Karpas-422 (cell line): ENCODE measurements at regions not wholly inside any gene's neighbourhood (a gene's known extent, or its start where the extent isn't known, plus 50 kb on each side); places are given as distances from the start of the nearest gene placed in this dataset.

Source experiments
- DNase-seq: peaks from one replicate; pipeline ENCODE4 v3.0.0-alpha.2; 2015
- H2AFZ ChIP-seq: fragments of 200-600 bp; sonication (generic); 2 replicates; pipeline ENCODE4 v1.6.1; 2014; ENCODE audit warnings: antibody characterized with exemption, low read length, mixed read lengths
- H3K27ac ChIP-seq: fragments of 200-600 bp; sonication (generic); 2 replicates; pipeline ENCODE4 v1.5.1; 2014; ENCODE audit warnings: mild to moderate bottlenecking, low read length, moderate library complexity
- H3K27me3 ChIP-seq: fragments of 200-600 bp; sonication (generic); 2 replicates; pipeline ENCODE4 v1.6.1; 2014; ENCODE audit warnings: low read length, mixed read lengths
- H3K36me3 ChIP-seq: fragments of 200-600 bp; sonication (generic); 2 replicates; pipeline ENCODE4 v1.6.1; 2014; ENCODE audit warnings: low read length, mixed read lengths; ENCODE audit not compliant: insufficient read depth
- H3K4me1 ChIP-seq: fragments of 200-600 bp; sonication (generic); 2 replicates; pipeline ENCODE4 v1.6.1; 2014; ENCODE audit warnings: mild to moderate bottlenecking, low read length, mixed read lengths
- H3K4me2 ChIP-seq: fragments of 200-600 bp; sonication (generic); 2 replicates; pipeline ENCODE4 v1.6.1; 2014; ENCODE audit warnings: low read length, low read depth, mild to moderate bottlenecking; ENCODE audit not compliant: poor library complexity, severe bottlenecking
- H3K4me3 ChIP-seq: fragments of 200-600 bp; sonication (generic); 2 replicates; pipeline ENCODE4 v1.5.1; 2014; ENCODE audit warnings: mild to moderate bottlenecking, antibody characterized with exemption, low read length, mixed read lengths
- H3K79me2 ChIP-seq: fragments of 200-600 bp; sonication (generic); 2 replicates; pipeline ENCODE4 v1.6.1; 2014; ENCODE audit warnings: mild to moderate bottlenecking, low read length, mixed read lengths
- H3K9ac ChIP-seq: fragments of 200-600 bp; sonication (generic); 2 replicates; pipeline ENCODE4 v1.6.0; 2014; ENCODE audit warnings: low read length
- H3K9me2 ChIP-seq: fragments of 200-600 bp; sonication (generic), shearing (Covaris generic); replicated peaks from 2 replicates; pipeline ENCODE4 v1.6.0; 2014; ENCODE audit warnings: mild to moderate bottlenecking, low read length, moderate library complexity; ENCODE audit not compliant: insufficient read depth
- H3K9me3 ChIP-seq: fragments of 300-700, 200-600 bp; sonication (generic); 2 replicates; pipeline ENCODE4 v1.6.1; 2014; ENCODE audit warnings: low read length, mixed read lengths
- H4K20me1 ChIP-seq: fragments of 200-600 bp; sonication (generic); 2 replicates; pipeline ENCODE4 v1.6.1; 2014; ENCODE audit warnings: mild to moderate bottlenecking, antibody characterized with exemption, low read length, low read depth; ENCODE audit not compliant: insufficient read depth

DNA sequence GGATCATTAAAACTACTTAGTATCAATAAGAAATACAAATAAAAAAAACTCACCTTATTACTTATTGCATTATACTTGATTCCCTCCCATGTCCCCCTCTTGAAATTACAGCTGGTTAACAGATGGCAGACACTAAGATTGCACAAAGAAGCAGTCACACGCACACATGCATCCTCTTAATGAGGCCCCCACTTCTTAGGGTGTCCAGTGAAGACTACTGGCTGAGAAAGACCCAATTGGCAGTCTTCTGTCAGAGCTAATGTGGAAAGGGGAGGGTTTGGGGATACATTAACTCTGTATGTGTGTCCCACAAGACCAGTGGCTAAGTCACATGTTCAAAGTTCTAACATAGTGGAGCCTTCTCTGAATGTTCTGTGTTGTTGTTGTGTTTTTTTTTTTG, 210.7 kb downstream of the MTX2 start:
- Histone ChIP-seq H3K4me1 (peaks cover 18% of the 10 kb centered on the region), H3K79me2 (no peaks in the 10 kb centered on the region), H3K4me2 (no peak overlapping the region), H3K9ac (no peak overlapping the region), H3K27ac (no peak overlapping the region), H3K9me2 (no peaks in the 10 kb centered on the region), H3K36me3 (no peaks in the 10 kb centered on the region), H2AFZ (no peak overlapping the region), H4K20me1 (no peaks in the 10 kb centered on the region), H3K27me3 (no peaks in the 10 kb centered on the region), H3K9me3 (no peaks in the 10 kb centered on the region), H3K4me3 (no peak overlapping the region)
- DNase-seq, result no peak

DNA sequence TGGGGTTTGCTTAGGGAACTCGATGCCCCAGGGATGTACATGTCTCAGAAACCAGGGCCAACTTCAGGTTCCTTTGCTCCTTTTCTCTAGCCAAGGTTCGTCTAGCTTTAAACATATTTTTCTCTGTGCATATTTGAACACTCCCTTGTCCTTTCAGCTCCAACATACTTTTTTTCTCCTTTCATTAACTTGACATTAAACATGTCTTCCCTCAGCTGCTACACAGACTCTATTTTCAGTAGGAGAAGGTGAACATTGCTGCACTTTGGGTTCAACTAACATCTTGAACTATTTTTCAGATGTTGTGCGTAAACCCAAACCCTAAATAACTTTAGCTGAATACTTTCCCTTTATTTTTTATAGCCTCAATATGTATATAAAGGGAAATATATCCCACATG, 212.9 kb downstream of the MTX2 start:
- no peaks in the 10 kb centered on the region for H3K9me2 ChIP-seq
- H3K27ac ChIP-seq, result no peak overlapping the region
- H3K9ac ChIP-seq, result no peak overlapping the region
- H3K4me3 ChIP-seq, result no peak overlapping the region
- no peak overlapping the region for H3K4me2 ChIP-seq
- no peaks in the 10 kb centered on the region for H3K79me2 ChIP-seq
- H2AFZ ChIP-seq, result no peak overlapping the region
- no peaks in the 10 kb centered on the region for H3K9me3 ChIP-seq
- H3K27me3 ChIP-seq, result no peaks in the 10 kb centered on the region
- no peaks in the 10 kb centered on the region for H3K36me3 ChIP-seq
- peaks cover 26% of the 10 kb centered on the region for H3K4me1 ChIP-seq
- H4K20me1 ChIP-seq, result no peaks in the 10 kb centered on the region
- DNase-seq, result no peak

DNA sequence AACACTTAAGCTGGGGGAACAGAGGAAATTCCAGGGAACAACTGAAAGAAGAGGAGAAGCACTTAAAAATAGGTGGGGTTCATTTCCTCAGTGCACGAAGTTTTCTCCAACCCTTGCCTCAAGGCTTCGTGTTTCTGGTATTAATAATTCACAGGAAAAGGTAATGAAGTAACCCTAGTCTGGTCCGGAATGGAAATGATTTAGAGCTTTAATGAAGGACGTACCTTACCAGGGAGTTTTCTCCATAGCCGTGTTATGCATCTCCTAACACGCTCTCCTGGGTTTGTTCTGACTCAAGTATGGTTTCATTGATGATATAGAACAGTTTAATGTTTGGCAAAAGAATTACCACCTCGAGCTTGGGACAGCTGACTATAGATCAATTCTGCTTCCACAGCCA, 214.2 kb downstream of the MTX2 start:
- Histone ChIP-seq H2AFZ (0 out of 2 replicates have a peak overlapping the region, but pooled peaks have one; percentile 59), H3K9ac (no peak overlapping the region)
- no peak for DNase-seq

GRCh38 chr2:176483901-176484568, 214.8 kb downstream of the MTX2 start:
- no peak overlapping the region for H3K4me2 ChIP-seq
- peak overlapping the region; percentile 59; the same call in 1 of the 2 replicates for H2AFZ ChIP-seq
- no peaks in the 10 kb centered on the region for H3K9me2 ChIP-seq
- H3K27me3 ChIP-seq, result no peaks in the 10 kb centered on the region
- H4K20me1 ChIP-seq, result no peaks in the 10 kb centered on the region
- no peak overlapping the region for H3K9ac ChIP-seq
- H3K27ac ChIP-seq, result no peak overlapping the region
- H3K4me3 ChIP-seq, result no peak overlapping the region
- DNase-seq, result no peak
- no peaks in the 10 kb centered on the region for H3K79me2 ChIP-seq
- H3K9me3 ChIP-seq, result no peaks in the 10 kb centered on the region
- H3K36me3 ChIP-seq, result no peaks in the 10 kb centered on the region
- peaks cover 33% of the 10 kb centered on the region for H3K4me1 ChIP-seq

More for the DNA sequence above, 214.2 kb downstream of the MTX2 start:
- H3K9me3 ChIP-seq, result no peaks in the 10 kb centered on the region
- no peak overlapping the region for H3K27ac ChIP-seq
- H3K4me2 ChIP-seq, result no peak overlapping the region
- no peaks in the 10 kb centered on the region for H4K20me1 ChIP-seq
- no peak overlapping the region for H3K4me3 ChIP-seq
- no peaks in the 10 kb centered on the region for H3K9me2 ChIP-seq
- H3K79me2 ChIP-seq, result no peaks in the 10 kb centered on the region
- H3K36me3 ChIP-seq, result no peaks in the 10 kb centered on the region
- H3K4me1 ChIP-seq, result peaks cover 28% of the 10 kb centered on the region
- no peaks in the 10 kb centered on the region for H3K27me3 ChIP-seq

DNA sequence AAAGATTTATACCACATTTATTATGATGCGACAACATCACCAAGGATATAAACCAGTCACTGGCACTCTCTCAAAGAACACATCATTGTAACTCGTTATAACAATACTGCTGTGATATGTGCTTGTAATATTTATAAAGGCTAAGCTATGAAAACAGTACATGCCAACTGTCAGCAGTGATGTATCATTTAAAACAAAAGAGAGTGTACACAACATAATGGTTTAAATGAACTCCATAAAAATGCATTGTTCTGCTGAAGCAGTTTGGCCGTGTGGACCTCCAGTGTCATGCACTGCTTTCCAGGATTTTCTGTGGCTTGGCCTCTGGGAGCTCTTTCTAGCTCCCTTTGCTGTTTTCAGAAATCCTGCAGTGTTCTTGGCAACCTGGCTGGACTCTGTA, 215.6 kb downstream of the MTX2 start:
- Histone ChIP-seq H3K27me3 (no peaks in the 10 kb centered on the region), H3K36me3 (no peaks in the 10 kb centered on the region), H3K4me1 (peaks cover 35% of the 10 kb centered on the region)

DNA sequence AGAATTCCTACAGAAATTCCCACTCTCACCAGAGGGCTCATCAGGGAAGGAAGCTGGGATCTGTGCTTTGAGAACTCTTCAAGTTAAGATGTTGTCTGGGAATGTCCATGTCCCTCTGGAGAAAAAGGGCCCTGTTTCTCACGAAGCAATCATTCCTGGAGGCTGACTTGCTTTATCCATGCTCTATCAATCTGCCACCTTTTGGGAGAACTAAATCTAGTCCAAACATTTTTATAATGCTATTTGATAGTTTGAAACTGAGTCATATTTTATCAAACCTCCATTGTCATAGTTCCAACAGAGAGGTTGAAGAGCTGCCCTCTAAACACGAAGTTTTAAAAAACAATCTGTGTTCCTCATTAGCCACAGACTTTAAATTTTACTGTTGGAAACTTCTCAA, 219.2 kb downstream of the MTX2 start:
- Histone ChIP-seq H3K79me2 (no peaks in the 10 kb centered on the region), H2AFZ (0 out of 2 replicates have a peak overlapping the region, but pooled peaks have one; percentile 58), H3K9ac (no peak overlapping the region), H3K27me3 (no peaks in the 10 kb centered on the region), H3K4me2 (no peak overlapping the region), H3K27ac (peak overlapping the region; percentile 98; the same call in 1 of the 2 replicates), H3K36me3 (no peaks in the 10 kb centered on the region), H3K4me3 (no peak overlapping the region), H3K9me2 (no peaks in the 10 kb centered on the region), H4K20me1 (no peaks in the 10 kb centered on the region), H3K9me3 (no peaks in the 10 kb centered on the region), H3K4me1 (peaks cover 67% of the 10 kb centered on the region)
- no peak for DNase-seq

More for the DNA sequence above, 215.6 kb downstream of the MTX2 start:
- H2AFZ ChIP-seq, result no peak overlapping the region
- no peaks in the 10 kb centered on the region for H3K9me3 ChIP-seq
- H3K4me3 ChIP-seq, result no peak overlapping the region
- no peaks in the 10 kb centered on the region for H3K9me2 ChIP-seq
- no peaks in the 10 kb centered on the region for H3K79me2 ChIP-seq
- H3K27ac ChIP-seq, result no peak overlapping the region
- no peak for DNase-seq
- H4K20me1 ChIP-seq, result no peaks in the 10 kb centered on the region
- H3K9ac ChIP-seq, result no peak overlapping the region
- no peak overlapping the region for H3K4me2 ChIP-seq

DNA sequence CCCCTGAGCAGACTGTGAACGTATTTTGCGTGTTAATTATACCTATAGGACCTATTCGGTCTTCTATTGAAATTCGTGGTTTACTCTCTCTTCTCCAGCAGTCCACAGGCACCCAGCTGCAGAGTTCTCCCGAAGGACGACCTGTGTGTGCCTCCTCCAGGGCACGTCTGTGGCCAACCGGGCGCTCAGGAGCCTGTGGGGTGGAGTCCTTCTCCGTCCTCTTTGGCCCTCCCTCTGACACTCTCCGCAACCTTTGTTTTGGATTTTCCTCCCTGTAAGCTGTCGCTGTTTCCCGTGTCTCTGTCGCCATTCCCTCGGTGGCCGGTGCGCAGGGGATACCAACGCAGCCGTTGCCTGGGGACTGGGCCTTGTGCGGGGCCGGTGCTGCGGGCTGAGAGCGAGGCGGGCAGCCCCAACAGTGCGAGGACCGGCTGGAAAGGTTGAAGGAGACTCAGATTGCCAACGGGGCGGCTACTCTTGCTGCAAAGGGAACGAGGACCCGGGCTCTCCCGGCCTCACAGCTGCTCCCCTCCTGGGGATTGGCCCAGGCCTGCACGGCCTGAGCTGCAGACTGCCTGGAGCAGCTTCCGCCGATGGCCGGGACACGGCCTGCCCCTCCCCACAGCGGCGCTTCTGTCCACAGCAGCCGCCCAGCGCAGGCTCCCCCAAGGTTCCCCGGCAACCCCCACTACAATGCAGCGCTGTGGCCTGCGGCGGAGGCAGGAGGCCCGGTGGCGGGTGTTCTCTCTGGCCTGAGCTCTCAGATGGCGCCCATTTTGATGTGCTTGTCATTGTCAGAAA, 221.0 kb downstream of the MTX2 start:
- no peaks in the 10 kb centered on the region for H4K20me1 ChIP-seq
- no peaks in the 10 kb centered on the region for H3K79me2 ChIP-seq
- no peaks in the 10 kb centered on the region for H3K9me3 ChIP-seq
- peaks cover 75% of the 10 kb centered on the region for H3K4me1 ChIP-seq
- H3K27me3 ChIP-seq, result no peaks in the 10 kb centered on the region
- no peaks in the 10 kb centered on the region for H3K9me2 ChIP-seq
- DNase-seq, result no peak
- peak overlapping the region; percentile 66 for H3K4me2 ChIP-seq
- peak overlapping the region; percentile 51 for H3K4me3 ChIP-seq
- peak overlapping the region; percentile 67 for H3K9ac ChIP-seq
- peak overlapping the region; percentile 58; the same call in 1 of the 2 replicates for H2AFZ ChIP-seq
- H3K27ac ChIP-seq, result peak overlapping the region; percentile 98
- no peaks in the 10 kb centered on the region for H3K36me3 ChIP-seq

DNA sequence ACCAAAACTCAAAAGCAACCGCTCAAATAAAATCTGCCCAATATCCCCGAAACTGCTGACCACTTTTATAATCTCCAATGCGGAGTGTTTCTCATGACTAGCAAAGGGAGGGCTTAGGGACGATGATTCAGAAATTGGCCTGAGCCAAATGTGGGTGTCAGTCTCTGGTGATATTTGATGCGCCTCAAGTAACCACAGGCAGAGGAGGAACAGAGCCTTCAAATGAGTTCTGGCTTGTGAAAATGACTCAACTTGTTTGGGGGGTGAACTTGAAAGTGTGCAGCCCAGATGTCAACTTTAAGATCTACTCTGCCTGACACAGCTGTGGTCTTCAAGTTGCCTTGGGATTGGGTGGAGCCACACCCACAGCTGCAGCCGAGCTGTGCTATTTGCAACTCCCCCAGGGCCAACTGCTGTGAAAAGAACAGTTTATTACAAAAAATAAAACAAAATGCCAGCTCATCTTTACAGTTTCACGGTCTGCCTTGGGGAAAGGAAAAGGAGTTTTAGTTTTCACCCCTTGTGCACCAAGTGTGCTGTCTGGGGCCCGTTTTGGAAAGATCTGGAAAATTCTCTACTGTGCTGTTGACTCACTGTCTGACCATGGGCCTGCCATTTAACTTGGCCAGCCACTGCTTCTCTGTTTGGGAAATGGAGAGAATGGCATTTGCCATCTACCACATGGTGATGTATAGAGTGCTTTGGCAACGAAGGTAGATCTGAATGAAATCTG, 222.1 kb downstream of the MTX2 start:
- Histone ChIP-seq H3K4me1 (peaks cover 79% of the 10 kb centered on the region), H3K27me3 (no peaks in the 10 kb centered on the region), H3K27ac (peak overlapping the region; percentile 98), H3K9ac (peak overlapping the region; percentile 72), H3K79me2 (no peaks in the 10 kb centered on the region), H3K4me3 (peak overlapping the region; percentile 51), H3K4me2 (peak overlapping the region; percentile 66), H4K20me1 (no peaks in the 10 kb centered on the region), H3K9me3 (no peaks in the 10 kb centered on the region), H2AFZ (no peak overlapping the region), H3K9me2 (no peaks in the 10 kb centered on the region), H3K36me3 (no peaks in the 10 kb centered on the region)
- peak; percentile 96 for DNase-seq
